Pancreas (tissue), 10 donors: ENCODE measurements at regions not wholly inside any gene's neighbourhood (a gene's known extent, or its start where the extent isn't known, plus 50 kb on each side); places are given as distances from the start of the nearest gene placed in this dataset.

ENCODE experiments used
- ATAC-seq, 4 donors: fragments of 200-7000 bp; cut with Tn5 transposase; one replicate each; pipeline versions ENCODE4 v1.8.0 to v1.9.1; 2020; ENCODE audit warnings: mild to moderate bottlenecking in 4 of 4, moderate library complexity in 4 of 4
- DNase-seq, 6 donors: peaks; one replicate each; pipeline ENCODE4 v3.0.0-alpha.2; 2020
- FAIRE-seq: peaks from 2 replicates; lab custom pipeline; 2012; peaks lifted over from hg19 to GRCh38; lab: Jason Lieb, UNC
- H3K27ac ChIP-seq, 4 donors: fragments of 200-600 bp; sonication (generic); 1 replicate in 3 of 4; 2 replicates in 1 of 4; pipeline versions ENCODE4 v1.5.0 to v1.8.0; 2020
- H3K27me3 ChIP-seq, 4 donors: fragments of 200-600 bp; one replicate each; pipeline ENCODE4 v1.8.0; 2021
- H3K36me3 ChIP-seq, 3 donors: fragments of 200-600 bp; sonication (generic) in 1 of 3; one replicate each; pipeline versions ENCODE4 v1.5.0 to v1.8.0; 2020 to 2021
- H3K4me1 ChIP-seq, 3 donors: fragments of 200-600 bp; one replicate each; pipeline ENCODE4 v1.8.0; 2021
- H3K4me3 ChIP-seq, 4 donors: fragments of 200-600 bp; sonication (generic) in 2 of 4; one replicate each; pipeline versions ENCODE4 v1.5.0 to v1.8.0; 2020 to 2021
- H3K9me3 ChIP-seq, 4 donors: fragments of 200-600 bp; one replicate each; pipeline ENCODE4 v1.8.0; 2021
- CTCF ChIP-seq, 4 donors: fragments of 200-600 bp; sonication (generic) in 3 of 4; IDR thresholded peaks; one replicate each; pipeline versions ENCODE4 v1.5.0 to v1.8.0; 2021; ENCODE audit warnings: antibody characterized with exemption in 4 of 4
- WGBS, 2 donors: extraction: QIAGEN DNeasy Blood & Tissue Kit; methylation state at CpG; one replicate each; pipeline ENCODE4 v1.1.7; 2013; 5-methylcytosine and 5-hydroxymethylcytosine counted together
- intact Hi-C, 3 donors: fragments of 100-400 bp; cut with DNase I; formaldehyde crosslinking; loops; one replicate each; pipeline versions ENCODE4 v1.11.1 to v1.14.2; 2022
- donor health status: healthy with polysubstance abuse.
- donor health status: DM: no; HTN: no; CAD: no; lungs with moderate emphysema.
- donor health status: DM: no; HTN: no; CAD: no.
- donor health status: control.
- donor health status: control.
- donor health status: Bipolar disorder and iron deficiency.
- donor health status: DM: yes; HTN: yes; CAD: no.
- donor health status: DM: no; HTN: no; CAD: no.
- donor health status: DM: no; HTN: no; CAD: no.
- donor health status: DM: yes; HTN: yes; CAD: no.

GRCh38 chr3:14597266-14597665 is 54.3 kb upstream of the CCDC174 start:
- WGBS, 2 donors, result 83 to 84% methylated on average over 3 of the region's 3 CpGs

GRCh38 chr3:14598143-14598569 is 53.4 kb upstream of the CCDC174 start:
- peaks cover 0 to 4% (median 4%) of the 10 kb centered on the region in 3 donors for H3K4me1 ChIP-seq
- FAIRE-seq, result no peak

More at GRCh38 chr3:14597266-14597665, 54.3 kb upstream of the CCDC174 start:
- no peaks in the 10 kb centered on the region for H3K9me3 ChIP-seq
- H3K27me3 ChIP-seq, result no peaks in the 10 kb centered on the region
- TF ChIP-seq CTCF (IDR thresholded peaks at IDR 0.05), result no peak
- no peaks in the 10 kb centered on the region for H3K36me3 ChIP-seq
- FAIRE-seq (no peak), DNase-seq (no peak), ATAC-seq (no peak)
- H3K4me3 ChIP-seq, result no peak overlapping the region
- H3K27ac ChIP-seq, result no peak overlapping the region
- intact Hi-C loops, result no loop called here
- peaks cover 0 to 1% (median 1%) of the 10 kb centered on the region in 3 donors for H3K4me1 ChIP-seq

GRCh38 chr3:14599488-14599887 is 52.1 kb upstream of the CCDC174 start:
- TF ChIP-seq CTCF (IDR thresholded peaks at IDR 0.05), result no peak
- no peak for DNase-seq
- peaks cover 0 to 4% (median 4%) of the 10 kb centered on the region in 3 donors for H3K4me1 ChIP-seq

More at GRCh38 chr3:14598143-14598569, 53.4 kb upstream of the CCDC174 start:
- ATAC-seq (peak in 2 of 4 donors; percentile 45 to 52), DNase-seq (no peak)
- no peak for TF ChIP-seq CTCF (IDR thresholded peaks at IDR 0.05)
- Histone ChIP-seq H3K27ac (no peak overlapping the region), H3K4me3 (no peak overlapping the region), H3K36me3 (no peaks in the 10 kb centered on the region), H3K27me3 (no peaks in the 10 kb centered on the region), H3K9me3 (no peaks in the 10 kb centered on the region)
- 25 to 26% methylated on average over 9 of the region's 9 CpGs for WGBS, 2 donors
- intact Hi-C loops, result no loop called here

GRCh38 chr3:14600075-14600474 is 51.5 kb upstream of the CCDC174 start:
- no peaks in the 10 kb centered on the region for H3K27me3 ChIP-seq

More at GRCh38 chr3:14599488-14599887, 52.1 kb upstream of the CCDC174 start:
- intact Hi-C loops, result no loop called here
- H3K9me3 ChIP-seq, result no peaks in the 10 kb centered on the region
- no peak overlapping the region for H3K27ac ChIP-seq
- no peak for FAIRE-seq
- no peaks in the 10 kb centered on the region for H3K27me3 ChIP-seq
- no peaks in the 10 kb centered on the region for H3K36me3 ChIP-seq
- H3K4me3 ChIP-seq, result no peak overlapping the region
- ATAC-seq, result no peak

More at GRCh38 chr3:14600075-14600474, 51.5 kb upstream of the CCDC174 start:
- TF ChIP-seq CTCF (IDR thresholded peaks at IDR 0.05), result no peak
- Histone ChIP-seq H3K9me3 (no peaks in the 10 kb centered on the region), H3K4me3 (no peak overlapping the region), H3K4me1 (peaks cover 0 to 4% (median 4%) of the 10 kb centered on the region in 3 donors), H3K36me3 (no peaks in the 10 kb centered on the region), H3K27ac (no peak overlapping the region)
- no peak for DNase-seq
- 70 to 77% methylated on average over 4 of the region's 4 CpGs for WGBS, 2 donors
- intact Hi-C loops, result no loop called here
- no peak for FAIRE-seq
- ATAC-seq, result no peak
